GM21825 (cell line): ENCODE measurements at regions not wholly inside any gene's neighbourhood (a gene's known extent, or its start where the extent isn't known, plus 50 kb on each side); places are given as distances from the start of the nearest gene placed in this dataset.

Experiments
- ATAC-seq: cut with Tn5 transposase; IDR thresholded peaks from one replicate; pipeline ENCODE4 v1.9.1; 2021; ENCODE audit warnings: mild to moderate bottlenecking, moderate library complexity; ENCODE audit not compliant: unreplicated experiment

DNA sequence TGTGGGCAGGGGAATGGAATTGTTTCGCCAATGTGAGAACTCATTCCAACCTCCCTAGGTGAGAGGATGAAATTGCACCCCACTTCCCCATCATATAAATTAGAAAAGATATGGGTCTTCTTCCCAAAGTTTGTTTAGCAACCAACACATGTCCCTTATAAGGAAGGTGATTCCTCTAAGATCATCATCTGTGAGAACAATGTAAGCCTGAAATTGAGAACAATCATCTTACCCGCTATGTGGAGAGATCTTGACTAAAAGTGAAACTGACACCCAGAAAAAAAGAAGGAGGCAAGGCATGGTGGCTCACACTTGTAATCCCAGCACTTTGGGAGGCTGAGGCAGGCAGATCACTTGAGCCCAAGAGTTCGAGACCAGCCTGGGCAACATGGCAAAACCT lies 173.2 kb upstream of the HMGA2 start:
- no peak for ATAC-seq

DNA sequence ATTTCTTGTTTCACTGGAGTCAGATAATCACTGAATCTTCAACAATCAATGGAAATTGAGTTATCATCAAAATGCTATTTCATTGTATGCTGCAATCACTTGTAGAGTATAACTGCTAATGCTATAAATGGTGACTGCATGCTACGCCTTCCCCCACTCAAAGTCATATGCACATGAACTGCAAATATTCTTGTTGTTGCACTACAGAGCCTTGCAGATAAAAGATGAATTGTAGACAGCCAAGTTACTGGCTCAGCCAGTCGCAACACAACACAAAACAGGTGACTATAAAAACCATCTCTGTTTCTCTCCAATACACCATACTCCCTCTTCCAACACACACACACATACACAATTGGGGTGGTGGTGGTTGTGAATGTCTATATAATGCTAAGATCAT lies 171.0 kb upstream of the HMGA2 start:
- no peak for ATAC-seq

DNA sequence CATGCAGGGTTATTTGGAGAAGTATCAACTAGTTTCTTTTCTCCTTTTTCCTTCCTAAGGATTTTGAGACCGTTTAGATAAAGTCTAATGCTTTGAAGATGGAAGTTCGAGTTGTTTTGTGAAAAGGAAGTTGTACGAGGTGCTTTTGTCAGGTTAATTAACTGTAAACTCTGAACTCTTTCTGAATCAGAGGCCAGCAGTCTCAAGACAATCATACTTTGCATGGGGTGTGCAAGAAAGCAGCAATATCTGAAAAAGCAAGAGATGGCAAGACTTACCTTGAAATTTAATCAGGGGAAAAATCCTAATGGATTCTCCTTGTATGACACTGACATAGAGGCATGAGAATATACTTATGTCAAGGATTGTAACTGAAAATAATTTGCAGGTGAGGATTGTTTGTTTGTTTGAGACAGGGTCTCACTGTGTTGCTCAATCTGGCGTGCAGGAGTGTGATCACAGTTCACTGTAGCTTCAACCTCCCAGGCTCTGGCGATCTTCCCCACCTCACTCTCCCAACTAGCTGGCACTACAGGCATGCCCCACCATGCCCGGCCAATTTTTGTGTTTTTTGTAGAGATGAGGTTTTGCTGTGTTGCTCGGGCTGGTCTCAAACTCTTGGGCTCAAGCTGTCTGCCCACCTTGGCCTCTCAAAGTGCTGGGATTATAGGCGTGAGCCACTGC lies 170.2 kb upstream of the HMGA2 start:
- ATAC-seq = no peak

DNA sequence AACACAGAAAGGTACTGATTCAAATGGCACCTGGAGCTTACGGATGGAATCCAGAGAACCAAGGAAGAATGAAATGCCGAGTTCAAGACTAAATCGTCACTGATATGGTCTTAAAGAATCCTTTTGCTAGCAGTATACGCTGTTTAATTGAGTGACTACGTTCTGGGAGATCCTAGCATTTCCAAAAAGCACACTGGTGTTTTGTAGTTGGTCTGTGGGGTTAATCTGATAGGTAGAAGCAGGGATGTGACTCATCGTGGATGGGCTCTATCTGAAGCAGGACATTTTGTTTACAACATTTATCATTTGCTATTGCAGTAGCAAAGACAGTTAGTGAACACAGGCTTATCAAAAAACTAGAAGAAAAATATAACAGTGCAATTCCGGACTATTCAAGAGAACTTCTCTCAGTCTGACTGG lies 169.2 kb upstream of the HMGA2 start:
- no peak for ATAC-seq

DNA sequence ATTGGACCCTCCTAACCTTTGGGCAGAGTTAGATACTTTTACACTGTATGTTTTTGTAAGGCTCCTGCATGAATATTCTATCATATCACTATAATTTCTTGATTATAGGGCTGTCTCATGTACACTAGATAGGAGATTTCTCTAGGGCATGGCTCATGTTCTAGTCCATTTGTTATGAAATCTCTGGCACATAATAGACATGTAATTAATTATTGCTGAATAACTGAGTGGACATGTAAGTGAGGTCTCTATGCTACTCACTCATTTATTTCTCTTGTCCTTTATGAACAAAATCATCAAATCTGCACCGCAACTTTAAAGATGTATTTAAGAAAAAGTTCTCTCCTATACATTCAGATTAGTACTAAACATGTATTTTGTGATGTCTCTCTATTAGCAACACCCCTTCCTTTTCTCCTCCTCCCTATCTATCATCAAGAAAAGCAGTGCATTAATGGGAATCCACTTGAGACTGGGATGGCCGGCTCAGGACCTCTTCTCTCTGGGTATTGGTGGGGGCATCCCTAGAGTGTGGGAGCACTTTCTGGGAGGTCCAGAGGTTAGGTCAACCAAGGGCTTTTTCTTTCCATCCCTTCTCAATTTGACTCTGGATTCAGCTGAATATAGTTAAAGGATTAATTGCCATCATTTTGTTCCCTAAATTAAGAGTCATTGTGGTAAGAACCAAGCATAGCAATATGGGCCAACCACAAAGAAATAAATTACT lies 168.0 kb upstream of the HMGA2 start:
- no peak for ATAC-seq

DNA sequence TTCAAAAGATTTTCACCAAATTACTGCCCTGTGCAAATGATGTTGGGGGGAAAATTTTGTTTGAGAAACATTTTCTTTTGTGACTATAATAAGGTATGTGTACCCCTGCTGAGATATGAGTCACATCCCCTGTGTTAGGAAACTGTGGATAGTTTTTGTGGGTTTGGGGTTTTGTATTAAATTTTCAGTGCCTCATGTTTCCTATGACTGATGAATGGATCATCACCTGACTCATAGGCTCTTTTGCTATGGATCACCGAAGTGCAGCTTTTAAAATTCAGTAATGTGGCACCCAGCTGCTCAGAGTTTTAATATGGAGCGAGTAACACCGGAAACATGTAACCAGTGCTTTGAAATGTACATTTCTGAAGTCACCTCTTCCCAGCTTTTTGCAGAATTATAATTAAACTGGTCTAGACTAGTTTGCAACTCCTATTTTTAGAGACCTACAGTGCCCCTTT lies 167.4 kb upstream of the HMGA2 start:
- ATAC-seq = no peak

DNA sequence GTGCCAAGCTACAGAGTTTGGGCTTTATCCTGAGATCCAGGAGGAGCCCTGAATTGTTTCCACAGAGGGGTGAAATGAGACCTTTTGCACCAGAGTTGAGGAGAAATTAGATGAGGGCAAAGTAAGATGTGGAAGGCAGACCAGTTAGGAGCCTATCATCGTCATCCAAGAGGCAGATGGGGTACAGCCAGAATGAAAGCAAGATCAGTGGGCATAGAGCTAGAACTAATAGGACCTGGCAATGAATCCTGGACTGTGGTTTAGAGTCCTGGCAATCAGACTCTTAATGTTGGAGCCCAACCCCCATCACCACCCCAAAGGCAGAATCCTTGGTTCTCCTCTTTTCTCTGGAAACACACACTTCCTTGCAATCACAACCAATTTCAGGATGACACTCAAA lies 166.6 kb upstream of the HMGA2 start:
- no peak for ATAC-seq

DNA sequence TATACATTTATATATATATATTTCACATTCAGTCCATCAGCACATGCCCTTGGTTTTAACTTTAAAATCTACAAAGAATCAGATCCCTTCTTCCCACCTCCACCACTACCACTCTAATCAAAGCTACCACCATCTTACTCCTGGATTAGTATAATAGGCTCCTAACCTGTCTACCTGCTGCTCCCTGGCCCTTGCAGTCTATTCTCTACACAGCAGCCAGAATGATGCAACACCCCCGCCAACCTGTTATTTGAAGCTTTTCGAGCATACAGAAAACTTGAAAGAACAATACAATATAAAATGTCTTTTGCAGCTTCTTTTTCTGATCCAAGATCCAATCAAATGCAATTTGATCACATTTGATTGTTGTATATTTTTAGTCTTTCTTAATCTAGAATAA lies 165.9 kb upstream of the HMGA2 start:
- ATAC-seq = no peak

DNA sequence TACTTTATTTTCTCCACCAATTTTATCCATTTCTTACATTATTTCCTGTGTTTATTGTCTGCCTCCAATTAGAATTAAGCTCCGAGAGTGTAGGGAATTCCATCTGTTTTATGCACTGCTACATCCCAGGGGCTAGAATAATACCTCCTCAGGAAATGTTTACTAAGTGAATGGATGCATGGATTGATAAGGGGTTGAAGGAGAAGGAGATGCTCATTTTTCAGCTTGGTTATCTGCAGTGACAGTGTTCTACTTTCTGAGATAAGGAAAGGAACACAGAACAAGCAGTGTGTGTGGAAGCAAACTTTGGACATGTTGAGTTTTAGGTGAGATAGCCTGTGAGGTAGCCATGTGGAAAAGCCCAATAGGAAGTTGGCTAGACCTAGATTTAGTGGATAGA lies 164.6 kb upstream of the HMGA2 start:
- ATAC-seq = no peak

DNA sequence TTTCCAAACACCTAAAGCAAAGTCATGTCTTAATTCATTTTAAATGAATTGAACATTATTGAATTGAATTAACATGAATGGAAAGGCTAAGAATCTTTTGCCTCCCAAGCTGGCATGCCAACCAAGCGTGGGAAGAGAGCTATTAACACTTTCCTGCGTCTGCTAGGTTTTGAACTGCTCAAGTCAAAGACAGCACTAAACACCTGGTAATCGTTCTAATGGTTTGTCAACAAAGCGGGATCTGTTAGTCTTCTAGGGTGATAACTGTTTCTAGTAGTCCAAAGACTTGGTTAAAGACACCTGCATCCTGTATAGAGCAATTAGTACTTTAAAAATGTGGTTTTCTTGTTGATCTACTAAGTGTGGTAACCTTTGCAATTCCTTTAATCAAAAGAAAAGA lies 164.2 kb upstream of the HMGA2 start:
- ATAC-seq = no peak

DNA sequence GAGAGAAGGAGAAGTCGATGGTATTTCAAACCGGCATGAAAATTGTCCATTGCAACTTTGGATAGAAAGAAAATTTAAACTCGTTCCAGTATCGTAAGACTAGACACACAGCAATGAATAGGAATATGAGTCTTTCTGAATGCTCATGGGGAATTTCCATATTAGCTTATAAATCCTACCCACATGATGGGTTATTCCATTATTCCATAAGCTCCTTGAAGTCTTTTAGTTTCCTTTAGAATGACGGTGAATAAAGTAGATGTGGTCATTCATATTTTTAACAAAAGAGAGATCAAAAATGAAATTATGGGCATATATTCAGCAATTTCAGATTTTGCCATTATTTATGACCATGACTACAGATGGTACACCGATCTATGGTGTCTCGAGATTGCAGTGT lies 163.4 kb upstream of the HMGA2 start:
- no peak for ATAC-seq

DNA sequence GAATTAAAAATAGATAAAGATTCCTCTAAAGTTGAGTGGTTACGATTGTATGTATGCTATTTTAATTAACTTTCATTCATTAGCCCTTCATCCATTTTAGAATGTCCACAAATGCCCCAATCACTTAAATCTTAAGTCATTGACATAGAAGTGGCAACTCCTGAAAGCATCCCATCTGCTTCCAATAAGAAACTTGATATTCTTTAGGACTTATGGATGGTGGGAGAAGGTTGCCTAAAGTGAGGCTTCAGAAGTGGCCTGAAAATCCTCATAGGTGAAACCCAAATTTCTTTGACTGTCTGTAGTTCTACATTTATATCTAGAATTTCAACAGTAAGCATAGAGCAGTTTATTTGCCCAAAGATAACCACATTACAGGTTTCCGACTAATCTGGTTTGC lies 161.7 kb upstream of the HMGA2 start:
- no peak for ATAC-seq

DNA sequence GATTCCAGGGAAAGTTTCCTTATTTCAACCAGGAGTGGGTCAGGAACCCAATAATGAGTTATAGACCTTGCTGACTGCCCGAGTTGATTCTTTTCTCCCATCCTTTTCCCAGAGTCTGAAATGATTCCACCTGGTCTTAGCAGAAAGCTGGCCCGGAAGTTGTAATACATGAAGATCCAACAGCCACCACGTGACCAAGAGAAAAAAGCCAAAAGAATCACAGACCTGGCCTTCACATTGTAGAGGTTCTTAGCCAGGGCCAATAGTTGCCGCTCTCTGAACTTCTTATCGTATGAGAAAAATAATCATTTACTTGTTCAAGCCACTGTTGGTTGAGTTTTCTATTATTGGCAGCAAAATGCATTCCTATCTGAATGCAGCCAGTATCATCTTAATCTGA lies 161.2 kb upstream of the HMGA2 start:
- no peak for ATAC-seq

DNA sequence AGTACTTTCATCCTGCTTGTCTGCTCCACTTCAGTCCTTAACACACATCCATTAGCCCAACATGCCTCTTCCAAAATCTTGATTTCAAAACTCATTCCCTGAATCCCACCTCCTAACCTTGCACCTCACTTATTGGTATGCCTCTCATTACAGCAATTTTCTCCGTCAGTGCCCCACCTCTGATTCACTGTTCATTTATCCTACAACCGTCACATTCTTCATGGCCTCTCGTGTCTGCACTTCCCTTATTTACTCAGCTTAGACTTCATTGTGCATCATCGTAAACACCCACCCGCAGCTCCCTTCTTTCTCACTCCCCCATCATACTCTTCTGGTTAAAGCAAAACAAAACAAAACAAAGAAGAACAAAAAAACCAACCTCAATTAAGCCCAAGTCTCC lies 160.6 kb upstream of the HMGA2 start:
- no peak for ATAC-seq

DNA sequence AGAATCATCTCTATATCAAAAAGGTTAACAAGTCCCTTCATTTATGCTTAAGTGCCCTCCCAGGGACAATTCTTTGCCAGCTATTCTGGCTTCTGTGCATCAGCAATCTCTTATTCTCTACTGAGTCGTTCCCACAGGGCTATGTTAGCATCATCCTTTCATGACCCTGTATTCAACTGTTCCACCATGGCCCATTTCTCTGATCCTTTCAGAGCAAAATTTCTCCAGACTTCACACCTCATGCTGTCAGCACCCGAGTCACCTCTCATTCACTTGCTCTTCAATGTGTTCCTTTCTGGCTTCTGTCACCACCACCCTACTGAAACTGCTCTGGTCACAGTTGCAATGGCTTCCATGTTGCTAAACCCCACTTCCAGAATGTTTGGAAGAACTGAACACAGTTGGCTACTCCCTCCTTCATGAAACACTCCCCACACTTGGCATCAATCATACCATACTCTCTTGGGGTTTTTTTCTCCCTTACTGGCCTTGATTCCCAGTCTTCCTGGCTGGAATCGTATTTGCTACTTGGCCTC lies 159.5 kb upstream of the HMGA2 start:
- ATAC-seq = no peak

DNA sequence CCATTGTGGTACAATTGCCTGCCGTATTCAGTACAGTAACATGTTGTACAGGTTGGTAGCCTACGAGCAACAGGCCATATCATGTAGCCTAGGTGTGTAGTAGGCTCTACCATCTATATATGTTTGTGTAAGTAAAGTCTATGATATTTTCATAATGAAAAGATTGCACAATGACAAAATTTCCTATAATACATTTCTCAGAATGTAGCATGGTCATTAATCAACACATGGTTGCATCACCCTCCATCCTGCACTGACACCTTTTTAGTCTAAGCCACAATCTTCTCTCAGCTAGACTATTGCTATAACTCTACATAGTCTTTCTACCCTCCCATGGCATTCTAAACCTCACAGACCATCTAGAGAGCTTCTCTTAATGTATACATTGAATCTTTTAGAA lies 158.5 kb upstream of the HMGA2 start:
- ATAC-seq = no peak

DNA sequence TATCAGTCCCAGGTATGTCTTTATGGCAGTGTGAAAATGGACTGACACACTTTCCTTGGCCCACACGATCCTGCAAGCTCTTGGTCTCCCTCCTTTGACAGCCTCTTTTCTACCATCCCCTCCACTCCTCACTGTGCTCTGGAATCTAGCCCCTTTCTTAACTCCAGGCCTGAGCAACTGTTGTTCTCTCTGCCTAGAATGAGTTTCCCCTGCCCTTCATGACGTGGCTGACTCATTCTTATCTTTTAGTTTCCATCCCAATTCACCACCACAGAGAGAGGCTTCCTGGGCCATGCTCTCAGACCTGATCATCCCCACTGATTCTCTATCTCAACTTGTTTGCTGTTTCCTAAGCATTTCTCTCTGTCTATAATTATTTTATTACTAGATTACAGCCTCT lies 157.4 kb upstream of the HMGA2 start:
- ATAC-seq = no peak

DNA sequence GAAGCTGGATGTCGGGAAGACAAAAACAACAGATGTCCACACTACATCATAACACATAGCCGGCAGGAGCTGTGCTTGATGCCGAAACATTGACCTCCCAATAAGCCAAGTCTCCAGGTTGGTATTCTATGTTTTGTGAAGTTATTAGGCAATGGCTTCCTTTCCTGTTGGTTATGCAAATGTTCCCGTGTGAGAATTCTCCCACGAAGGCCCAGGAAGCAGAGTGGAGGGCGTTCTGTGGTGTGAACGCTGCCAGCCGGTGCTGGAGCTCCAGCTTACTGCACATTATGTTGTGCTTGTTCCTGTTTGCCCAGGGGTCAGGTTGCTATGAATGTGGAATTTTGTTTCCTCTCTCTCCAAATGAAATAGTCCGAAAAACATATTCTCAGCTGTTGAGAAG lies 156.4 kb upstream of the HMGA2 start:
- no peak for ATAC-seq

DNA sequence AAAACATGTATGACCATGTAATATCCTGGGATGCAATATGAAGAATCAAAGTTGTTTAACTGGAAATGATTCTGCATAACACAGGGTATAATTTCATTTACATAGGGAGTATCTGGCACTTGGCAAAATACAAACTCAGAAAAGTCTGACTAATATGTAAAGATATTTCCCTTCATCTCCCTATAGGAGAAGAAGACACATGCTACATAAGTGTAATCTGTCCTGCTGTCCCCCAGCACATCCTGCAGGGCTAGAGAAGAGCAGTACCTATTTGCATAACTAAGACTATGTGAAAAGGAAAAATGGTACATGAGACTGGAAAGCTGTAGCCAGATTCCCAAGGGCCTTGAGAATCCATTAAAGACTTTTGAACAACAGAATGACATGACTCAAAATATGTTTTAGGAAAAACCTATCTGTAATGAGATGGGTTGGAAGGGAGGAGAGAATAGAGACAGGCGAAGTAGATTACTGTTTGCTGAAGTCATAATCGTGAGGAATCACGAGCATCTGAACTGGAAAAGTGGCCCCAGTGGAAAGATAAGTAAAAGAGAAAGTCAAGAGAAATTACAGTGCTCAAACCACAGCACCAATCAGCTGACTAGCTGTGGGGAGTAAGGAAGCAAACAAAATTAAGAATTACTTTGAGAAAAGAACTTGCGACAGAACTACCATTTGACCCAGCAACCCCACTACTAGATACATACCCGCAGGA lies 155.1 kb upstream of the HMGA2 start:
- ATAC-seq = no peak

DNA sequence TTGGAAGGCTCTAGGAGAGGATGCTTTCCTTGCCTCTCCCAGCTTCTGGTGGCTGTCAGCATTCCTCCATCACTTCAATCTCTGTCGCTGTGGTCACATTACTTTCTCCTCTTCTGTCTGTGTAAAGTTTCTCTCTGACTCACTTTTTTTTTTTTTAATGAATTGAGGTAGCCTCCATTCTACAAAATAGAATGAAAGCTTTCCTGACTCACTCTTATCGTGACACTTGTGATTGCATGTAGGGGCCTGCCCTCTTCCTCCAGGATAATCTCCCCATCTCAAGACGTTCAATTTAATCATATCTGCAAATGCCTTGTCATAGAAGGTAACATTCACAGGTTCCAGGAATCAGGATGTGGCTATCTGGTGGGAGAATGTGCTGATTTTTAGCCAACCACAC lies 153.5 kb upstream of the HMGA2 start:
- no peak for ATAC-seq

DNA sequence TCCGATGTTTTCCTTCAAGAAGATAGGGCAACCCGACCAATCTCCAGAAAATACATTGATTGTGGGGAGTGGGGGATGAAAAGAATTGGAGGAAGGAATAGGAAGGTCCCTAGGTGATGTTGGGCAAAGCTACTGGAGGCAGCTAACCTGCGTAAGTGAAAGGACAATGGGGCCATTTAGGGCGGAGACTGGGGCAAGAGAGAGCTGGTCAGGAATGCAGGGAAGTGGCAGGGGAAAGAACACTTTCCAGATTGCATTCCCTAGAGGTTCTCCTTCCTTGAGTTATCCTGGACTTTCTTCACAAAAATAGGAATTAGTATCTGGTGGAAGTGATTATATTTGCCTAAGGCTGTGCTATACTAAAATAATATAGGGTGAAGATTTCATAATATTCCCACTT lies 151.8 kb upstream of the HMGA2 start:
- no peak for ATAC-seq

DNA sequence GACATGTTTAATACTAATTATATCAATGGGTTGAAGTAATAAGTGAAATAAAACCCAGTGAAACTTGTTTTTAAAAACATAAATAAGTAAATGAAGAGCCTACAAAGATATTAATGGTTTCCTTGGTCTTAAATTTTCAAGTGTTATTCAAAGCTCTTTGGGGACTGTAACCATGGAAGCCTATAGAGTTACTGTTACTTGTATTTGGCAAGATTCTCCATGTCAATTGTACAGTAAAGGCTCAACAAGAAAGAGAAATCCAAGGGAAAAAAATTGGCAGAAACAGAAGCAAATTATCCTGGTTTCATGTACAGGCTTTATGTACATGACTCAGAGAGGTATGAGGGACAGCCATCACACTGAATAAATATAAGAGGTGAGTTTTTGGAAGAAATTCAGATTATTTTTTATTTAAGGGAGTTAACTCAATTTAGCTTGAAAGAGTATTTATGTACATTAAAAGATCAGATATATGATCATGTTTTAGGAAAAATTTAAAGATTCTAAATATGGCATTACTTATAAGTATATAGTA lies 151.1 kb upstream of the HMGA2 start:
- no peak for ATAC-seq
